ENCODE measurements at regions not wholly inside any gene's neighbourhood (a gene's known extent, or its start where the extent isn't known, plus 50 kb on each side); places are given as distances from the start of the nearest gene placed in this dataset.

- TF ChIP-seq CTCF (IDR thresholded peaks at IDR 0.05) (no peak), MAX (IDR thresholded peaks at IDR 0.05) (no peak), EP300 (IDR thresholded peaks at IDR 0.05) (no peak)
Measured at GRCh38 chr6:156617376-156617775, 159.8 kb upstream of the ARID1B start.

All from A549 (cell line).